GM23338 (cell line): ENCODE measurements at regions not wholly inside any gene's neighbourhood (a gene's known extent, or its start where the extent isn't known, plus 50 kb on each side); places are given as distances from the start of the nearest gene placed in this dataset.

Experiments
- ATAC-seq: fragments of 200-7000 bp; cut with Tn5 transposase; 3 replicates; pipeline ENCODE4 v1.9.1; 2020
- DNase-seq: peaks from one replicate; pipeline ENCODE4 v3.0.0-alpha.2; 2015; ENCODE audit warnings: low spot score
- H2AFZ ChIP-seq: fragments of 200-600 bp; sonication (generic); 2 replicates; pipeline ENCODE4 v1.8.0; 2016; ENCODE audit warnings: antibody characterized with exemption, mild to moderate bottlenecking, moderate library complexity
- H3F3A ChIP-seq: fragments of 200-600 bp; sonication (generic); replicated peaks from 2 replicates; pipeline ENCODE4 v1.8.0; 2017; ENCODE audit warnings: antibody characterized with exemption, mixed run types, low read depth
- H3K27ac ChIP-seq: fragments of 200-600 bp; sonication (generic); 2 replicates; pipeline ENCODE4 v1.6.1; 2016; ENCODE audit warnings: low read depth
- H3K27me3 ChIP-seq: fragments of 200-600 bp; sonication (generic); 2 replicates; pipeline ENCODE4 v1.8.0; 2016; ENCODE audit warnings: mild to moderate bottlenecking, mixed run types, moderate library complexity; ENCODE audit not compliant: insufficient read depth
- H3K36me3 ChIP-seq: fragments of 200-600 bp; sonication (generic); 2 replicates; pipeline ENCODE4 v1.8.0; 2016; ENCODE audit warnings: mild to moderate bottlenecking; ENCODE audit not compliant: insufficient read depth
- H3K4me1 ChIP-seq: fragments of 200-600 bp; sonication (generic); 2 replicates; pipeline ENCODE4 v1.8.0; 2016; ENCODE audit warnings: mild to moderate bottlenecking, moderate library complexity; ENCODE audit not compliant: insufficient read depth
- H3K4me2 ChIP-seq: fragments of 200-600 bp; sonication (generic); 2 replicates; pipeline ENCODE4 v1.7.1; 2017; ENCODE audit warnings: mixed run types
- H3K4me3 ChIP-seq: fragments of 200-600 bp; sonication (generic); 2 replicates; pipeline ENCODE4 v1.6.1; 2016; ENCODE audit warnings: mixed run types
- H3K79me2 ChIP-seq: fragments of 200-600 bp; sonication (generic); replicated peaks from 2 replicates; pipeline ENCODE4 v1.8.0; 2017; ENCODE audit warnings: mild to moderate bottlenecking; ENCODE audit not compliant: insufficient read depth
- H3K9me2 ChIP-seq: fragments of 200-600 bp; sonication (generic); 2 replicates; pipeline ENCODE4 v1.8.0; 2017; ENCODE audit not compliant: insufficient read depth
- H4K20me1 ChIP-seq: fragments of 200-600 bp; sonication (generic); replicated peaks from 2 replicates; pipeline ENCODE4 v1.8.0; 2017; ENCODE audit warnings: mild to moderate bottlenecking; ENCODE audit not compliant: insufficient read depth
- H3K27ac Mint-ChIP-seq: 2 replicates; pipeline ENCODE4 v1.8.0; 2020; ENCODE audit warnings: inconsistent platforms, mild to moderate bottlenecking, moderate library complexity, mixed read lengths
- H3K27me3 Mint-ChIP-seq: 3 replicates; pipeline ENCODE4 v1.8.0; 2022; ENCODE audit warnings: low read depth, mild to moderate bottlenecking, moderate library complexity, mixed read lengths, inconsistent platforms; ENCODE audit not compliant: insufficient read depth, poor library complexity
- H3K36me3 Mint-ChIP-seq: 3 replicates; pipeline ENCODE4 v1.8.0; 2021; ENCODE audit warnings: low read depth, mild to moderate bottlenecking, inconsistent platforms, moderate library complexity, mixed read lengths
- H3K4me1 Mint-ChIP-seq: 3 replicates; pipeline ENCODE4 v1.8.0; 2020; ENCODE audit warnings: mild to moderate bottlenecking, inconsistent platforms, mixed read lengths
- H3K4me3 Mint-ChIP-seq: 3 replicates; pipeline ENCODE4 v1.8.0; 2021; ENCODE audit warnings: moderate library complexity, mild to moderate bottlenecking, inconsistent platforms, mixed read lengths
- H3K9me3 Mint-ChIP-seq: 3 replicates; pipeline ENCODE4 v1.8.0; 2020; ENCODE audit warnings: moderate library complexity, mild to moderate bottlenecking, inconsistent platforms, mixed read lengths
- CREB1 ChIP-seq: fragments of 250-450 bp; sonication (Bioruptor Pico); IDR thresholded peaks from 2 replicates; pipeline ENCODE4 v1.5.0; 2020; ENCODE audit warnings: low read depth, mild to moderate bottlenecking, moderate library complexity
- ETS1 ChIP-seq: IDR thresholded peaks from 2 replicates; pipeline ENCODE4 v1.6.1; 2016; ENCODE audit warnings: antibody characterized with exemption
- EZH2 ChIP-seq: fragments of 200-600 bp; sonication (generic); IDR thresholded peaks from one replicate; pipeline ENCODE4 v1.8.0; 2017; ENCODE audit warnings: antibody characterized with exemption, mild to moderate bottlenecking, low read depth; ENCODE audit not compliant: unreplicated experiment
- EZH2phosphoT487 ChIP-seq: fragments of 200-600 bp; sonication (generic); IDR thresholded peaks from one replicate; pipeline ENCODE4 v1.8.1; 2018; ENCODE audit warnings: antibody characterized with exemption; ENCODE audit not compliant: unreplicated experiment
- JUNB ChIP-seq: IDR thresholded peaks from one replicate; pipeline ENCODE4 v1.6.1; 2016; ENCODE audit warnings: antibody characterized with exemption; ENCODE audit not compliant: unreplicated experiment
- POLR2AphosphoS5 ChIP-seq: IDR thresholded peaks from 2 replicates; pipeline ENCODE4 v1.6.1; 2016; ENCODE audit warnings: antibody characterized with exemption, low read depth
- TF ChIP-seq, protein P1 (sequence below): fragments of 250-450 bp; sonication (Bioruptor Pico); IDR thresholded peaks from 2 replicates; pipeline ENCODE4 v1.5.0; 2020; ENCODE audit warnings: mild to moderate bottlenecking, moderate library complexity

DNA sequence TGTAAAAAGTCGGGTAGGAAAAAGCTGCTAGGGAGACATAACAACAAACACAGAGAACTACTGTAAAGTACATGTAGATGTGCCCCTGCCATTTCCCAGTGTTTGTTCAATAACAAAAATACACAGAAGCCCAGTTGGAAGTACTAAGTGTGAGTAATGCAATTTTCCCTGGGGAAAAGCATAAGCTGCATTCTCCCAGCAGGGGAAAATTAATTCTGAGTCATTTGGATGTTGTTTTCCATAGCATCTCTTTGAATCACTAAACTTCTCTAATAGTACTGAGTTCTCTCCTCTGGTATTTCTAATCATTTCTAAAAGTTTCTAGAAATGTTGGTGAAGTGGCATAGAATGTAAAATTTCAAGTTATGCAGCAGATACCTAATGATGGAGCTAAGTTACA, 1114.9 kb downstream of the C4orf33 start:
- DNase-seq (no peak), ATAC-seq (no peak)
- Histone ChIP-seq H3K27ac (no peak overlapping the region), H3F3A (no peaks in the 10 kb centered on the region), H3K27me3 (no peaks in the 10 kb centered on the region), H3K79me2 (no peaks in the 10 kb centered on the region), H3K4me3 (no peak overlapping the region), H3K36me3 (no peaks in the 10 kb centered on the region), H3K4me1 (no peaks in the 10 kb centered on the region), H4K20me1 (no peaks in the 10 kb centered on the region), H3K9me2 (no peaks in the 10 kb centered on the region), H3K4me2 (no peak overlapping the region), H2AFZ (peak overlapping the region; percentile 67; the same call in 1 of the 2 replicates)
- no peak overlapping the region for H3K4me3 Mint-ChIP-seq
- TF ChIP-seq, protein P1, sequence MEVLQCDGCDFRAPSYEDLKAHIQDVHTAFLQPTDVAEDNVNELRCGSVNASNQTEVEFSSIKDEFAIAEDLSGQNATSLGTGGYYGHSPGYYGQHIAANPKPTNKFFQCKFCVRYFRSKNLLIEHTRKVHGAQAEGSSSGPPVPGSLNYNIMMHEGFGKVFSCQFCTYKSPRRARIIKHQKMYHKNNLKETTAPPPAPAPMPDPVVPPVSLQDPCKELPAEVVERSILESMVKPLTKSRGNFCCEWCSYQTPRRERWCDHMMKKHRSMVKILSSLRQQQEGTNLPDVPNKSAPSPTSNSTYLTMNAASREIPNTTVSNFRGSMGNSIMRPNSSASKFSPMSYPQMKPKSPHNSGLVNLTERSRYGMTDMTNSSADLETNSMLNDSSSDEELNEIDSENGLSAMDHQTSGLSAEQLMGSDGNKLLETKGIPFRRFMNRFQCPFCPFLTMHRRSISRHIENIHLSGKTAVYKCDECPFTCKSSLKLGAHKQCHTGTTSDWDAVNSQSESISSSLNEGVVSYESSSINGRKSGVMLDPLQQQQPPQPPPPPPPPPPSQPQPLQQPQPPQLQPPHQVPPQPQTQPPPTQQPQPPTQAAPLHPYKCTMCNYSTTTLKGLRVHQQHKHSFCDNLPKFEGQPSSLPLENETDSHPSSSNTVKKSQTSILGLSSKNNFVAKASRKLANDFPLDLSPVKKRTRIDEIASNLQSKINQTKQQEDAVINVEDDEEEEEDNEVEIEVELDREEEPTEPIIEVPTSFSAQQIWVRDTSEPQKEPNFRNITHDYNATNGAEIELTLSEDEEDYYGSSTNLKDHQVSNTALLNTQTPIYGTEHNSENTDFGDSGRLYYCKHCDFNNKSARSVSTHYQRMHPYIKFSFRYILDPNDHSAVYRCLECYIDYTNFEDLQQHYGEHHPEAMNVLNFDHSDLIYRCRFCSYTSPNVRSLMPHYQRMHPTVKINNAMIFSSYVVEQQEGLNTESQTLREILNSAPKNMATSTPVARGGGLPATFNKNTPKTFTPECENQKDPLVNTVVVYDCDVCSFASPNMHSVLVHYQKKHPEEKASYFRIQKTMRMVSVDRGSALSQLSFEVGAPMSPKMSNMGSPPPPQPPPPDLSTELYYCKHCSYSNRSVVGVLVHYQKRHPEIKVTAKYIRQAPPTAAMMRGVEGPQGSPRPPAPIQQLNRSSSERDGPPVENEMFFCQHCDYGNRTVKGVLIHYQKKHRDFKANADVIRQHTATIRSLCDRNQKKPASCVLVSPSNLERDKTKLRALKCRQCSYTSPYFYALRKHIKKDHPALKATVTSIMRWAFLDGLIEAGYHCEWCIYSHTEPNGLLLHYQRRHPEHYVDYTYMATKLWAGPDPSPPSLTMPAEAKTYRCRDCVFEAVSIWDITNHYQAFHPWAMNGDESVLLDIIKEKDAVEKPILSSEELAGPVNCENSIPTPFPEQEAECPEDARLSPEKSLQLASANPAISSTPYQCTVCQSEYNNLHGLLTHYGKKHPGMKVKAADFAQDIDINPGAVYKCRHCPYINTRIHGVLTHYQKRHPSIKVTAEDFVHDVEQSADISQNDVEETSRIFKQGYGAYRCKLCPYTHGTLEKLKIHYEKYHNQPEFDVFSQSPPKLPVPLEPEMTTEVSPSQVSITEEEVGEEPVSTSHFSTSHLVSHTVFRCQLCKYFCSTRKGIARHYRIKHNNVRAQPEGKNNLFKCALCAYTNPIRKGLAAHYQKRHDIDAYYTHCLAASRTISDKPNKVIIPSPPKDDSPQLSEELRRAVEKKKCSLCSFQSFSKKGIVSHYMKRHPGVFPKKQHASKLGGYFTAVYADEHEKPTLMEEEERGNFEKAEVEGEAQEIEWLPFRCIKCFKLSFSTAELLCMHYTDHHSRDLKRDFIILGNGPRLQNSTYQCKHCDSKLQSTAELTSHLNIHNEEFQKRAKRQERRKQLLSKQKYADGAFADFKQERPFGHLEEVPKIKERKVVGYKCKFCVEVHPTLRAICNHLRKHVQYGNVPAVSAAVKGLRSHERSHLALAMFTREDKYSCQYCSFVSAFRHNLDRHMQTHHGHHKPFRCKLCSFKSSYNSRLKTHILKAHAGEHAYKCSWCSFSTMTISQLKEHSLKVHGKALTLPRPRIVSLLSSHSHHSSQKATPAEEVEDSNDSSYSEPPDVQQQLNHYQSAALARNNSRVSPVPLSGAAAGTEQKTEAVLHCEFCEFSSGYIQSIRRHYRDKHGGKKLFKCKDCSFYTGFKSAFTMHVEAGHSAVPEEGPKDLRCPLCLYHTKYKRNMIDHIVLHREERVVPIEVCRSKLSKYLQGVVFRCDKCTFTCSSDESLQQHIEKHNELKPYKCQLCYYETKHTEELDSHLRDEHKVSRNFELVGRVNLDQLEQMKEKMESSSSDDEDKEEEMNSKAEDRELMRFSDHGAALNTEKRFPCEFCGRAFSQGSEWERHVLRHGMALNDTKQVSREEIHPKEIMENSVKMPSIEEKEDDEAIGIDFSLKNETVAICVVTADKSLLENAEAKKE (CRISPR knock-in tag), result no peak
- H3K9me3 Mint-ChIP-seq, result peaks cover 5% of the 10 kb centered on the region; the same call in 2 of the 3 replicates
- peaks cover 6% of the 10 kb centered on the region; the same call in 2 of the 3 replicates for H3K36me3 Mint-ChIP-seq
- H3K27me3 Mint-ChIP-seq, result no peaks in the 10 kb centered on the region
- peak overlapping the region; percentile 53; the same call in 1 of the 2 replicates for H3K27ac Mint-ChIP-seq
- peaks cover 7% of the 10 kb centered on the region; the same call in 2 of the 3 replicates for H3K4me1 Mint-ChIP-seq

- no peaks in the 10 kb centered on the region for H3K36me3 ChIP-seq
- Mint-ChIP-seq H3K4me3 (no peak overlapping the region), H3K27me3 (no peaks in the 10 kb centered on the region), H3K4me1 (peaks cover 7% of the 10 kb centered on the region; the same call in 2 of the 3 replicates), H3K9me3 (no peaks in the 10 kb centered on the region), H3K36me3 (no peaks in the 10 kb centered on the region), H3K27ac (no peak overlapping the region)
- H3K4me3 ChIP-seq, result no peak overlapping the region
- no peak for ATAC-seq
- DNase-seq, result no peak
- no peak overlapping the region for H3K4me2 ChIP-seq
- no peak overlapping the region for H2AFZ ChIP-seq
- no peak overlapping the region for H3K27ac ChIP-seq
- H4K20me1 ChIP-seq, result no peaks in the 10 kb centered on the region
- no peaks in the 10 kb centered on the region for H3K27me3 ChIP-seq
- H3K9me2 ChIP-seq, result no peaks in the 10 kb centered on the region
- H3K79me2 ChIP-seq, result no peaks in the 10 kb centered on the region
- H3F3A ChIP-seq, result no peaks in the 10 kb centered on the region
- no peaks in the 10 kb centered on the region for H3K4me1 ChIP-seq
- TF ChIP-seq EZH2 (no peak), JUNB (no peak), EZH2phosphoT487 (no peak), POLR2AphosphoS5 (no peak), CREB1 (CRISPR knock-in tag) (no peak), ETS1 (no peak)
These were observed 1118.3 kb downstream of the C4orf33 start for GRCh38 chr4:130214268-130214667.
